Chondrocyte (in vitro differentiated cells): ENCODE measurements at regions not wholly inside any gene's neighbourhood (a gene's known extent, or its start where the extent isn't known, plus 50 kb on each side); places are given as distances from the start of the nearest gene placed in this dataset.

ENCODE experiments used
- DNase-seq: peaks from one replicate; pipeline ENCODE4 v3.0.0; 2021; ENCODE audit warnings: mixed read lengths, low spot score
- H3K27ac Mint-ChIP-seq: one replicate; pipeline ENCODE4 v1.8.0; 2021; ENCODE audit warnings: mild to moderate bottlenecking, moderate library complexity, mixed read lengths; ENCODE audit not compliant: unreplicated experiment
- H3K27me3 Mint-ChIP-seq: 2 replicates; pipeline ENCODE4 v1.8.0; 2021; ENCODE audit warnings: low read depth, mixed read lengths
- H3K36me3 Mint-ChIP-seq: 2 replicates; pipeline ENCODE4 v1.8.0; 2021; ENCODE audit warnings: low read depth, mixed read lengths
- H3K4me1 Mint-ChIP-seq: 2 replicates; pipeline ENCODE4 v1.8.0; 2021; ENCODE audit warnings: low read depth, mild to moderate bottlenecking, mixed read lengths
- H3K4me3 Mint-ChIP-seq: one replicate; pipeline ENCODE4 v1.8.0; 2021; ENCODE audit warnings: mild to moderate bottlenecking, moderate library complexity, mixed read lengths; ENCODE audit not compliant: unreplicated experiment
- H3K9me3 Mint-ChIP-seq: 2 replicates; pipeline ENCODE4 v1.8.0; 2021; ENCODE audit warnings: low read depth, mixed read lengths
- CTCF ChIP-seq: fragments of 200-600 bp; sonication (generic); IDR thresholded peaks from 2 replicates; pipeline ENCODE4 v1.5.0; 2021; ENCODE audit warnings: antibody characterized with exemption, mild to moderate bottlenecking, moderate library complexity

- no peaks in the 10 kb centered on the region for H3K27me3 Mint-ChIP-seq
- H3K4me1 Mint-ChIP-seq = peaks cover 28% of the 10 kb centered on the region
These were observed 113.0 kb upstream of the ANKRD55 start for GRCh38 chr5:56346044-56346710.

GRCh38 chr5:56345352-56345751 is 112.2 kb upstream of the ANKRD55 start:
- Mint-ChIP-seq H3K27ac (no peak overlapping the region), H3K9me3 (no peaks in the 10 kb centered on the region), H3K27me3 (no peaks in the 10 kb centered on the region), H3K36me3 (no peaks in the 10 kb centered on the region), H3K4me3 (no peak overlapping the region), H3K4me1 (peaks cover 21% of the 10 kb centered on the region)
- no peak for DNase-seq
- no peak for TF ChIP-seq CTCF

More at GRCh38 chr5:56346044-56346710, 113.0 kb upstream of the ANKRD55 start:
- no peak for TF ChIP-seq CTCF
- H3K4me3 Mint-ChIP-seq = no peak overlapping the region
- H3K27ac Mint-ChIP-seq = no peak overlapping the region
- no peak for DNase-seq
- no peaks in the 10 kb centered on the region for H3K9me3 Mint-ChIP-seq
- no peaks in the 10 kb centered on the region for H3K36me3 Mint-ChIP-seq

DNA sequence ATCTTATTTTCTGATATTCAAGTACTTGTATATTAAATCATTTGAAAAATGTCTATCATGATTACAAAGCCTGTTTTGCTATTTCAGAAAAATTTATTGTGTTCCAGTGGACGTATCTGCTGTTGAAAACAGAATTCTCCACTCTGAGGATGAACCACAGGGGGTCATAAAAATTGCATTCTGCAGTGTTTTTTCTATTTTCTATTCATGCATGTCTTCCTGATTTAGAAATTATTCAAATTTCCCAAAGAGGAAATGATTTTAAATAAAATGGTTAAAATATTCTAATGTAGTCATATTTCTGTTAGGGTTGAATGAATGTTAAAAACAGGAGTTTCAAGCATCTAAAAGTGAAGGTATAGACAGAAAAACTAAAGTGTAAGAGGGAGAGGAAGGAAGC is 111.5 kb upstream of the ANKRD55 start:
- no peak for DNase-seq
- TF ChIP-seq CTCF = no peak
- H3K27ac Mint-ChIP-seq = no peak overlapping the region
- H3K9me3 Mint-ChIP-seq = peaks cover under 1% of the 10 kb centered on the region
- no peaks in the 10 kb centered on the region for H3K36me3 Mint-ChIP-seq
- H3K4me1 Mint-ChIP-seq = peaks cover 15% of the 10 kb centered on the region
- no peak overlapping the region for H3K4me3 Mint-ChIP-seq
- no peaks in the 10 kb centered on the region for H3K27me3 Mint-ChIP-seq

- H3K4me3 Mint-ChIP-seq = no peak overlapping the region
- H3K9me3 Mint-ChIP-seq = peaks cover 4% of the 10 kb centered on the region
- H3K4me1 Mint-ChIP-seq = peaks cover 12% of the 10 kb centered on the region
- H3K27me3 Mint-ChIP-seq = no peaks in the 10 kb centered on the region
- no peak for DNase-seq
- no peak for TF ChIP-seq CTCF
- no peaks in the 10 kb centered on the region for H3K36me3 Mint-ChIP-seq
- no peak overlapping the region for H3K27ac Mint-ChIP-seq
These were observed 110.9 kb upstream of the ANKRD55 start for GRCh38 chr5:56343988-56344387.

DNA sequence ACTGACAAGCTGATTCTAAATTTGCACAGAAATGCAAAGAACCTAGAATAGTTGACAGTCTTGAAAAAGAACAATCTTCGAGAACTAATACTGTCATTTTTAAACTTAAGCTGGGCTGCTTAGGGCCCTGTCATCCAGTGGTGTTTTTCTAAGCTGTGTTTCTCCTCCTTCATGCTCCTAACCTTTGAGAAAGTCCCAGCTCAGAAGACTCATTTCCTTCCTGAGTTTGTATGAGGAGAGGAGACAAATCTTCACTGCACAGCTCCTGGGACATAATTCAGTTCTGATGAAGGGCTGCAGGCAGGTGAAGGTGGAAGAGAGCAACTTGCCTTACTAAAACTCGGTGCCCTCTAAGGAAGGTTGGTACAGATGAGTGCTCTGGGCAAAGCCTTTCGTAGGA is 109.5 kb upstream of the ANKRD55 start:
- H3K9me3 Mint-ChIP-seq = peaks cover 4% of the 10 kb centered on the region
- no peak for TF ChIP-seq CTCF
- H3K36me3 Mint-ChIP-seq = no peaks in the 10 kb centered on the region
- H3K4me3 Mint-ChIP-seq = no peak overlapping the region
- H3K4me1 Mint-ChIP-seq = peaks cover 22% of the 10 kb centered on the region
- no peaks in the 10 kb centered on the region for H3K27me3 Mint-ChIP-seq
- no peak overlapping the region for H3K27ac Mint-ChIP-seq
- DNase-seq = no peak
